GM12874 (cell line): ENCODE measurements at regions not wholly inside any gene's neighbourhood (a gene's known extent, or its start where the extent isn't known, plus 50 kb on each side); places are given as distances from the start of the nearest gene placed in this dataset.

Source experiments
- TF ChIP-seq, protein P1 (sequence below): IDR thresholded peaks from 2 replicates; pipeline ENCODE4 v1.5.1; 2011; ENCODE audit warnings: low read depth, mild to moderate bottlenecking, control low read depth, low read length, moderate library complexity; ENCODE audit not compliant: insufficient read depth

DNA sequence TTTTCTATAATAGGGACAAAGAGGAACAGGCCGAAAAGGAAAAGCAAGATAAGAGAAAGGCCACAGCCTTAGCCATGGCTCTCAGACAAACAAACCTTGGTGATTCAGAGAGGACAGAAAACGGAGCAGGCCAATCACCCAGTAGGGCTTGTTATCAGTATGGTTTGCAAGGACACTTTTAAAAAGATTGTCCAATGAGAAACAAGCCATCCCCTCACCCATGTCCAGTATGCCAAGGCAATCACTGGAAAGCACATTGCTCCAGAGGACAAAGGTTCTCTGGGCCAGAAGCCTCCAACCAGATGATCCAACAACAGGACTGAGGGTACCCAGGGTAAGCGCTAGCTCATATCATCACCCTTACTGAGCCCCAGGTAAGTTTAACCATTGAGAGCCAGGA, 243.8 kb upstream of the BTG1 start:
- TF ChIP-seq, protein P1, sequence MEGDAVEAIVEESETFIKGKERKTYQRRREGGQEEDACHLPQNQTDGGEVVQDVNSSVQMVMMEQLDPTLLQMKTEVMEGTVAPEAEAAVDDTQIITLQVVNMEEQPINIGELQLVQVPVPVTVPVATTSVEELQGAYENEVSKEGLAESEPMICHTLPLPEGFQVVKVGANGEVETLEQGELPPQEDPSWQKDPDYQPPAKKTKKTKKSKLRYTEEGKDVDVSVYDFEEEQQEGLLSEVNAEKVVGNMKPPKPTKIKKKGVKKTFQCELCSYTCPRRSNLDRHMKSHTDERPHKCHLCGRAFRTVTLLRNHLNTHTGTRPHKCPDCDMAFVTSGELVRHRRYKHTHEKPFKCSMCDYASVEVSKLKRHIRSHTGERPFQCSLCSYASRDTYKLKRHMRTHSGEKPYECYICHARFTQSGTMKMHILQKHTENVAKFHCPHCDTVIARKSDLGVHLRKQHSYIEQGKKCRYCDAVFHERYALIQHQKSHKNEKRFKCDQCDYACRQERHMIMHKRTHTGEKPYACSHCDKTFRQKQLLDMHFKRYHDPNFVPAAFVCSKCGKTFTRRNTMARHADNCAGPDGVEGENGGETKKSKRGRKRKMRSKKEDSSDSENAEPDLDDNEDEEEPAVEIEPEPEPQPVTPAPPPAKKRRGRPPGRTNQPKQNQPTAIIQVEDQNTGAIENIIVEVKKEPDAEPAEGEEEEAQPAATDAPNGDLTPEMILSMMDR: no peak

DNA sequence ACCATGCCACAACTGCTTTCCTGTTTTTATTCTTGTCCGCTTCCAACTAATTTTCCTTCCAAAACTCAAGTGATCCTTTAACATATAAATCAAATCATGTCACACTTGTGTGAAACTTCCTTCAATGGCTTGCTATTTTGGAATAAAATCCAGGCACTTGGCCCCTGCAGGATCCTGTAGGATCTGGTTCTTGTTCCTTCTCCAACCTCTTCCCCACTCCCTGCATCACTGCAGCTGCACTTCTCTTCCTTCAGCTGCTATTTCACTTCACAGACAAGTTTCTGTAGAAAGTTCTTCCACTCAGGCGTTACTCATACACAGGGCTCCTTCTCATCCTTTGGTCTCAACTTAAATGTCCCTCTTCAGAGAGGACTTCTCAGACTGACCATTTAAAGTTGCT, 239.7 kb upstream of the BTG1 start:
- TF ChIP-seq, protein P1: no peak

DNA sequence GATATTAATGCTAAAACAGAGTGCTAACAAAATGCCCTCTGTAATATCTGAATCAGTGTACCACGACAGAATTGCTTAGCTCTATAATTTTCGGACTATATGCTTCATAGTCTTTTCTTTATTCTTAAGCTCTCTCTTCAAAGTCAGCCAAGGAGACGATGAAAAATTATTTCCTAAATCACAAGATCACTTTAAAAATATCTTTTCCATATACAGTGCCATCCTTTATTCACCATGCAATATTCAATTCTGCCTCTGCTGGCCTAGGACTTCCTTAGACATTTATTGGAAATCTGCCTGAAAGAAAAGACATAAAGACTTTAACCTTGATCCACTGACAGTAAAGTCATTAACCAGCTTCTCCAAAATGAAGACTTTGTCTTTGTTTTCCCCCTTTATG, 238.9 kb upstream of the BTG1 start:
- TF ChIP-seq, protein P1: no peak

DNA sequence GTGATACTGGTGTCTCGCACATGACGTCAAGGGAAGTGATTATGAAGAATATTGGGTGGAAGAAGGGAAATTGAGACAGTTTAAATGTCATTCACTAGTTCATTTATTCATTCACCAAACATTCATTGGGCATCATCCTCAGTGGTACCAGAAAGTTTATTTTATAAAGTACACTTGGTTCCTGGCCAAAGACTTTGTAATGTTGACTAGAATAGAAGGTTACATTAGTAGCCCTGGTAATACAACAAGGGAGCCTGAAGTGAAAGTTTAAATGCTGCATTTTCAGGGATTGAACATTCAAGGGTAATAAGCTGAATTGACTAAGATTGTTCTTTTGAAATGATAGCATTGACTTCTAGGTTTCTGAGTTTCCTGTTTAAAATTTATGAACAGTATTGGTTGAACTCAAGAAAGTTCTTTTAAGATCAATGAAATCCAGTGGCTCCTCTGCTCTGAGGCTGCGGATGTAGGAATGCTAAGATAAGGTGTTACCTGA, 236.8 kb upstream of the BTG1 start:
- TF ChIP-seq, protein P1: no peak

DNA sequence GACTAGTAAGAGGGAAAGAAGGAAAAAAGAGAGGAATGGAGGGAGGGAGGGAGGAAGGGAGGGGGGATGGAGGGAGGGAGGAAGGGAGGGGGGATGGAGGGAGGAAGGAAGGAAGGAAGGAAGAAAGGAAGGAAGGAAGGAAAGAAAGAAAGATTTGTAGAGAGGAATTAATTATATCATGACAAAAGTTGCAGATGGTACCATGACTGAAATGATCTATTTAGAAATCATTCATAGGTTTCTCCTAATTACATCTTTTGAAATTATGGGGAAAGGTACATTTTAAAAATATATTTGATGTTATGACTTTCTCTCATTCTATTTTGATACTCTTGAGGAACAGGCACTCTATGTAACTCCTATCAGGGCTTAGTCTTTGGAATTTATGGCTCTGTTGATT, 236.2 kb upstream of the BTG1 start:
- TF ChIP-seq, protein P1: no peak

DNA sequence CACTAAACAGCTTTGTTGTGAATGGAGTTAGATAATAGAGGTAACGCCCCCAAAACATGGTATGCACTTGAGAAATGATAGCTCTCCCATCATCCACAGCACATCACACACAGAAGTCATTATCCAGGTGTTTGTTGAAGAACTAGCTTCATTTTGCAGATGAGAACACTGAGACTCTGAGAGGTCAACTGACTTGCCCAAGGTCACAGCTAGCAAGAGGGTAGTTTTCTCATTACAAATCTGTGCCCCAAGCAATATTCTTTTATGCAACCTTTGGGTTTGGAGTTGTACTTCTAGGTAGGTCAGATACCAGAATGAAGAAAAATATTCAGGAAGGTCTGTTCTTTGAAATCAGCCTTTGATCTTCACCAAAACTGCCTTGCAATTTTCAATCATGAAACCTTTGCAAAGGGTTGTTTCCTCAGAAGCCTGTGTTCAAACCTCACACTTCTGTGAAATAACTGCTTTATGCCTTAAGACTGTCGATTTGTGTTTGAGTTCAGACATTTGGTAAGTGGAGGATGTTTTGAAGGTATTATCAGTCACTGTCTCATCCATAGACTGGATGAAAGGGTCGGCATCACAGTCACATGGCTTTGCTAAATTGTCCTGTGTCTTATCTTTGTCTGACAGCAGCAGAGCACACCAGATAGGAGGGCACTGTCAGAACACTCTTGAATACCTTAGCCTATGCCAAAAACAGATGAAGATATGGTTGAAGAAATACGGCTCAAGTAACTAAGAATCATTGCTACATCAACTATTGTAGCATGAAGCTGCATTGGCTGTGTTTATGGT, 233.2 kb upstream of the BTG1 start:
- TF ChIP-seq, protein P1: no peak

DNA sequence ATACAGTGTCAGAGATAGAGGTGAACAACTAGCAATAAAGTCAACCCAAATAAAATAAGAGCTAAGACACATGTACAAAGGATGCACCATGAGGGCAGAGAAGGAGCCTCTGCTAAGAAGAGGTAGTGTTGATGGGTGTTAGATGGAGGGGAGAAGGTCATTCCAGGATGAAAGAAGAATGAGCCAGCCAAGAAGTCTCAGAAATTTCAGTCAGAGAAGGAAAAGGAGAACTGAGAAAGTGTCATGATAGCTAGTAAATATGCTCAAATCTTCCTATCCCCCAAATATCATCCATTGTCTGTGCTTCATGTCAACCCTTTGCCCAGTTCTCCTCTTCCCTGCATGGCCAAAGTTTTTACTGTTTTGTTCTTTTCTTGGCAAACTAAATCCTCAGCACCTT, 225.2 kb upstream of the BTG1 start:
- TF ChIP-seq, protein P1: no peak
